Fibroblast of skin of left quadriceps (primary cell): ENCODE measurements at regions not wholly inside any gene's neighbourhood (a gene's known extent, or its start where the extent isn't known, plus 50 kb on each side); places are given as distances from the start of the nearest gene placed in this dataset.
A peak's percentile ranks its signal among the peaks of the same experiment; 100 is the strongest.

Experiments used
- DNase-seq, 2 experiments: peaks; one replicate each; pipeline ENCODE4 v3.0.0-alpha.2; 2013; ENCODE audit warnings: low read depth in 2 of 2

DNA sequence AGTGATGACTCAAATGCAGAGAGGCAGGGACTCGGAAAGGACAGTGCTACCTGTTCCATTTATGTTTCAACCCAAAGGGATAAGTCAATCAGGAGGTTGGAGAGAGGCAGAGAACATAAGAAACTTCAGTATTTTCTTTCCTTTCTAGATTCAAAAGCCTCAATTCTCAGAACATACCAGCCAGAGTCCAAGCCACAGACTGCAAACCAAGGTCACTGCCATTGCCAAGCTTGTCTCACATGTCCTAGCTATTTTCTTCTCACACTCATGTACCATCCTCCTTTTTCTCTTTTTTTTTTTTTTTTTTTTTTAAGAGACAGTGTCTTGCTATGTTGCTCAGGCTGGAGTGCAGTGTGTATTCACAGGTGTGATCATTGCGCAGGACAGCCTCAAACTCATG, 111.7 kb upstream of the AKIP1 start:
- DNase-seq: no peak

DNA sequence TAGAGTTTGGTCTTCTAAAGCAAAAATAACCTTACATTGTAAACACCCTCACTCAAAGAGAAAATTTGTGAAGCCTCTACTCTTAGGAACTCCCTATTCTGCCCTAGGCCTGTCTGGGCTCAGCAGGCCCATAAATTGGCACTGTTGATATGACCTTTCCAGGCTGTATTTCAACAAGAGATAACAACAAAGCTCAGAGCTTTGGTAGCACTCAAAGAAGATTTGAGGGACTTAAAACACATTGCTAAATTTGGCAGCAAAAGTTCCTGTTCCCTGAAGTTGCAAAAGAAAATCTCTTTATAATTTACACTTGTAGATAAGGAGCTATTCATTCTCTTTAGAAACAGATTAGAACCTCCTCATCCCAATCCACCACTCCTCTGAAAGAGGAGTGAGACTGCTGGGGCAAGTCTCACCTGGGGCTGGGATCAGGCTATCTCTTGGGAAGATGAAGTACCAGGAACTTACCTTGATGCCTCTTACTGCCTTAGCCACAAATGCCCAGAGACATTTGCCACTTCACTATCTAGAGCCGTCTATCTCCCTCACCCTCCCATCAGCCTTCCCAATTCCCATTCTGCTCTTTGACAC, 110.4 kb upstream of the AKIP1 start:
- no peak for DNase-seq

DNA sequence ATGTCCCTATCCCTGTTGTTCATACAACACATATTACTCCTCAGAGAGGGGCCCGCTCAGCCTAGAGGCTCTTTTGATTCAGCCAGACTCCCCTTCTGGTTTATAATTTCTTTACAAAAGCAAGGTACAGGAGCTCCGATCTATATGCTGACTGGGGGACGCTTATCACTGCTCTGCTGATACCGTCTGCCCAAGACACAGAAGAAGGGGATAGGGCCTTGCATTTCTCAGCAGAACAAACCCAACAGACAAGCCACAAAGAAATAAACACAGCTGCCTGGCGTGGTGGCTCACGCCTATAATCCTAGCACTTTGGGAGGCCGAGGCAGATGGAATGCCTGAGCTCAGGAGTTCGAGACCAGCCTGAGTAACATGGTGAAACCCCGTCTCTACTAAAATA, 109.9 kb upstream of the AKIP1 start:
- DNase-seq: no peak

DNA sequence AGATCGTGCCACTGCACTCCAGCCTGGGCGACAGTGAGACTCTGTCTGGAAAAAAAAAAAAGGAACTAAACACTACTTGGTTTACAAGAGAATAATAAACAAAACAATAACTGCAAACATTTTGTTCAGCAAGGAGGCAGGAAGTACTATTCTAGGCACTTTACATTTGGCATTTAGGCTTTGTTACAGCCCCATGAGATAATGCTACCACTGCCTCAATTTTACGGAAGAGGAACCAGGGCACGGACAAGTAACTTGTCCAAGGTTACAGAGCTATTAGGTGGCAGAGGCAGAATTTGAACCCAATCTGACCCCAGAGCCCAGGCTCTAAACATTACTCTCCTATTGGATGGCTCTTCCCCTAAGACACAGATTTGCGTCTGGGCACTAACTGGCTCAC, 108.7 kb upstream of the AKIP1 start:
- no peak for DNase-seq

DNA sequence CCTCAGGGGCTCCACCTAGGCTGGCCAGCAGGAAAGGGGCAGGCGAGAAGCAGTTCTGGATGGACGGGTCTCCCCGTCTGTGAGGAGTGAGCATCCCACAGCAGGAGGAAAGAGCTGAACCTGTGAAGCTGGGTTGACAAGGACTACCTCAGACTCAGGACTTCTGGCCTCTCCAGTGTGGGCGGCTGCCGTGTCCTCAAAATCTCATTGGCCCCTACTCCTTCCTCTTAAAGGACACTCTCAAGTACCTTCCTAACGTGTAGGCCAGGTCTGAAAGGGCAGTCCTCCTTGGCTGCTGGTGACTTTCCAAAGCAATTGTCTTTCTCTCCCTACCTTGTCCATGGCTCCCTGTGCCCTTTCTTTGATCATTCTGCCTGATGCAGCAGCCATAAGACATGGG, 107.0 kb upstream of the AKIP1 start:
- DNase-seq: no peak

DNA sequence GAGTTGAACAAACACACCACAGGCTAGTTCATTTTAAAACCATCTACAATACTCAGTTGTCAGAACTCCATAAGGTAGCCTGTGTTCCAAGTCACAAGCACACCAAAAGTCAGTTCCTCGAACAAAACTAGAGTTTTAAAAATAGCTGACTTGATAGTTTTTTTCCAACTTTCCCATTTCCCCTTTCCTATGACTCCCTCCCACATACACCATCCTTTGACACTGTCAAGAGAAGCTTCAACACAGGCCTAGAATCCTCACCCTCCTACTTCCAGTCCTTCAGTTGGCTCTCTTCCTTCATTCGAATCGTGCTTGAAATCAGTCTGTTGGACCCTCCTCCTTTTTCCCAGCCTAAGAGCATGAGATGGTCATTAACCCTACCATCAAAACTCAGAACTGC, 105.7 kb upstream of the AKIP1 start:
- DNase-seq: no peak

DNA sequence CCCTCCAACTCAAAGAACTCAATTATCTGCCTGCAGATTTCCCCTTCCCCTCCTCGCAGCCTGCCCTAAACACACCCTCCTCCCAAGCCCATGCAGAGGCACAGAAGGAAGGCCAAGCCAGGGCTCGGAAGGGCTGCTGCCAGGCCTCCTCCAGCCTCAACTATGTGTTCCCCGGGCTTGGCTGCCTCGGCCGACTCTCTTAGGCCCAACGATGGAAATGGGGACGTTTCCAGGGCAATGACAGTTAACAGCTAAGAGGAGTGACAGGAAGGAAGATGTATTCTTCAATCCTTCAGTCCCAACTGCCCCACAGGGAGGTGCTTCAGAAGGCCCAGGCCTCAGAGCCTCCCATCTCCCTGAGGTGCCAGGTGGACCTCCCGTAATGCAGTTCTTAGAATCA, 104.0 kb upstream of the AKIP1 start:
- no peak for DNase-seq

DNA sequence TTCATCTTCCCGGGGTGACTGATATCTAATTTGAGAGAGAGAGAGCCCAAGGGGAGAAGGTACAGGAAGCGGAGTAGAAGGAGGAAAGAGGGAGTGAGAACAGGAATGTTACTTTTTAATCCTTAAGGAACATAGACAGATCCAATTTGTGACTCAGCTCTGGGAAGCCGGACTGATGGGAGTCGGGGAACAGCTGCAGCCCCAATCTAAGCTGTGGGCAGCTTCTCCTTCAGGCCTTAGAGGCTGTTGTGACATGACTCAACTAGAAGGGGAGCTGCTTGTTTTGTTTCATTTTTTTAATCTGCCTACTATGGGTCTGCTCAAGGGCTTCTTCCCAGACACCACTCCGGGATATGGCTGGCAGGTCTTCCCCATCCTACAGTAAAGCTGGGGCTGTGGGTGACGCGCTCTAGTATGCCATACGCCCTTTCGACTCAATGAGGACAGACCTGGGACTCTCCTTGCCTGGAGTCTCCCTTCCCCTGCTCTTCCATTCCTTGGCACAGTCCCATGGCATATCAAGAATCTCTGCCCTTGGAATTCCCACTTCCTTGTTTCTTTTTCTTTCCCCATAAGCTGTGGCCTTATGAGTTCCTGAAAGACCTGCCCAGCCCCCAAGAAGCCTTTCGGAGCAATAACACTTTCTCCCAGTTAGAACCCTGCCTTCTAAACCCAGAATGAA, 103.3 kb upstream of the AKIP1 start:
- DNase-seq: peak; percentile 14 to 60

DNA sequence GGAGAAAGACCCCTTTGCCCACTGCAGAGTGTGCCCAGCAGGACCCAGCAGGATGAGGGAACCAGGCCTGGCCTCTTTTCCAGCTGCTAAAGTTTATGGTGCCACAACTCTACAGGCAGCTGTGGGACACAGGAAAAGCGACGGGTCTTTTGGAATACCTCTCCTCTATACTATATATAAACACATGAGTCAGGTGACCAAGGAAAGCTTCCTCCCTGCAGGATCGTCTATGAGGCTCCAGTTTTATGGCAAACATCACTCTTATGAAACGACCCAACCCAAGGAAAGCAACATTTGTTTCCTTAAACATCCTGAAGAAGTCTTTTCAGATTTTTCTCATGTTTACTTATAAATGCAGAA, 102.8 kb upstream of the AKIP1 start:
- DNase-seq: no peak

DNA sequence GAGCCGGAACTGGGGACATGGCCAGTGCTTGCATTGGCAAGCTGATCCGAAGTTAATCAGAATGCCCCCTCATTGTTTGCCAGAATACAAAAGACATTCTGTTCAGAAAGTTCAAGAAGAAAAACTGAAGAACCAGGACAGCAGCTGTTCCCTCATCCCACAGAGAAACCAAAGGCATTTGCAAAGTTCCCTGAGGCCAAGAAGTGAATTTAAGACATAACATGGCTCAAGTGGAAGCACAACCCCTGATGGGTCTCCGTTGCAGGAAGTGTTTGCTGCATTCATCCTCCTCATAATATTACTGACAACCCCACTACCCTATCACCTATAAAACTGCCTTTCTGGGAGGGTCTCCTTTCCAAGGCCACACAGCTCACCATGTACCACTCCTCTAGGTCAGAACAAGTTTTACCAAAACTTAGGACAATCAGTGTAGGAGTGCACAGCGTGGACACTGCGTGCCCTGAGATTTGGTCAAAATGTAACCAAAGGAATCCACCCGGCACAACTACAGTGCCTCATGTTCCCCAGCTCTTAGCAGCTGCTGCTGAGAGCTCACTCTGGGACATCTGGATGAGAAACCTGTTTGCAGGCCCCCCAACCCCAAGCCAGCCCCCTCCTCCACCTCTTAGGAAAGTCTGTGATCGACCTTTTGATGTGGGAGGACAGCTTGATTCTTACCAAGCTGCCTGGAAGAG, 101.6 kb upstream of the AKIP1 start:
- no peak for DNase-seq

DNA sequence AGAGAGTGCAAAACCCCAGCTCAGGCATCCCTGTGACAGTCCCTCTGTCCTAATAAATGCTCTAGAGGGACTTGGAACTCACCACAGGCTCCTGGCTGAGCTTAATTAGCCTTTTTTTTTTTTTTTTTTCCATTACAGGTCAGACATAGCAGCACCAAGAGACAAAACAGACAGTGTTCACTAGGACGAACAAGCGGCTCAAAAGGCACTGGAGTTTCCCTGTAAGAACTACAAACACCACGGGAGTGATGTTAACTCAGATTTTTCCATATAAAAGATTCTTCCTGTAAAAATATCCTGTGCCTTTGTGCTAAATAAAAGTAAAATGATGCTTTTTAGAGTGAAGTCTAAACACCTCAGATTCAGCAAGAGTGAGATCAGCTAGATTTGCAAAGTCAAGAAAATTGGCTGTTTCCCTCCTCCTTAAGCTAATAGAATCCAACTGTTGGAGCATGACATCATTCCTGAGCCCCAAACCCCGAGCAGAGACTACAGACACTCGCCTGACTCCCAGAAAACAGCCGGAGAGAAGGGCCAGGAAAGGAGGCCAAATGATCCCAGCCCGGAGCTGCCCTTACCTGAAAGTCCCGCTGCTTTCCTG, 101.0 kb upstream of the AKIP1 start:
- DNase-seq: peak in 1 of 2 experiments; percentile 35

DNA sequence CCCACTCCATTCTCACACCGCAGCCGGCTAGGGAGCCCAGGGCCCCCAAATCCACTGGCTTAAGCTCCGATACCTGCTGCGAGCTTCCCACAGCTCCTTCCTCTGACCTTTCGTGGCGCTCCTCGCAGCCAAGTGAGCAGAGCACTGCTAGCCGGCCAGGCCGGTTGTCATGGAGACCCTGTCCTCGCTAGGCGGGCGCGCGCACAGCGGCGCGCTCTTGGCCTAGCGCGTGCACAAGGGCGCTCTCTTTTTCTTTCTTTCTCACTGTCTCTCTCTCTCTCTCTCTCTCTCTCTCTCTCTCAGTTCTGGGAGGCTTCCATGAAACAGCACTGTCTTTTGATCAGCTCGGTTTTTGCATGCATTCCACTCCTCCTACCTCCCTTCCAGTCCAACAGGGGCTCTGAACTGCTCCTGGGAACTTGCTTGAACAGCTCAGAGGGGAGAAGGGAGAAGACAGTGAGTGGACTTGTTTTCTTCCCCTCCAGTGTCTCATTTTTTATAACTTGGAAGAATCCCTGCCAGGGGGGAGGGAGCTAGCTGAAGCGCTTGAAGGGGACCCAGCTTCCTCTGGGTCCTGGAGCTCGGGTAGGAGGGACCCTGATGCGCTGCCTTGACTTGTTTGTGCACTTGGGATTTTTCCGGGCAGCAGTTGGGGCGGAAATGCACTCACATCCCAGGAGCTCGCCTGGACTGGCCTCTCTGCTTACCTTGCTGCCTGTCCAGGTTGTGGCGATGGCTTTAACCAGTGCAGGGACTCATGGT, 100.3 kb upstream of the AKIP1 start:
- peak; percentile 68 to 72 for DNase-seq

DNA sequence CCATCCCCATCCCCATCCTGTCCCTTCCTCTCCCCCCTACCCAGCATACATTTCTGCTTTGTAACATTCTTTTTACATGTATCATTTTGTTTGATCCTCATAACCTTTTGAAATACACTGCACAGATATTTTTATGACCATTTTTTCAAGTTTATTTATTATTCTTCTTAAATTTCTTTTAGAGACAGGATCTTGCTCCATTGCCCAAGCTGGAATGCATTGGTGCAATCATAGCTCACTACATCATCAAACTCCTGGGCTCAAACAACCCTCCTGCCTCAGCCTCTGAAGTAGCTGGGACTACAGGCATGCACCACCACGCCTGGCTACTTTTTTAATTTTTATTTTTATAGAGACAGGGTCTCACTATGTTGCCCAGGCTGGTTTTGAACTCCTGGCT, 99.4 kb upstream of the AKIP1 start:
- DNase-seq: peak in 1 of 2 experiments; percentile 48

DNA sequence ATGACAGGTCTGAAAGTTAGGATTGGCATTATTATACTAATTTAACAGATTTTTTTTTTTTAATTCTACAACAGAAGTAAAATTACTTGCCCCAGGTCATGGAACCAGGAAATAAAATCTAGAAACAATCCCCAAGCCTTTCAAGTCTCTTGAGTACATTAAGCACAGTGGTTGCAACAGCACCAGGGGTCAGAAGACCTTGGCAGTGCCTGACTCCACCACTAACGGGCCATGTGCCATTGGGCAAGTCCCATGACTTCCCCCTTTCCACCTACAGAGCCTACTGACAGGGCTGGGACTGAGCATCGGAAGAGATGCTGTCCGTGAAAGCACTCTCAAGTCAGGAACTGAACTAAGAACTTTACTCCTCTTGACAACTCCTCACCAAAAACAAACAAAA, 98.6 kb upstream of the AKIP1 start:
- no peak for DNase-seq

DNA sequence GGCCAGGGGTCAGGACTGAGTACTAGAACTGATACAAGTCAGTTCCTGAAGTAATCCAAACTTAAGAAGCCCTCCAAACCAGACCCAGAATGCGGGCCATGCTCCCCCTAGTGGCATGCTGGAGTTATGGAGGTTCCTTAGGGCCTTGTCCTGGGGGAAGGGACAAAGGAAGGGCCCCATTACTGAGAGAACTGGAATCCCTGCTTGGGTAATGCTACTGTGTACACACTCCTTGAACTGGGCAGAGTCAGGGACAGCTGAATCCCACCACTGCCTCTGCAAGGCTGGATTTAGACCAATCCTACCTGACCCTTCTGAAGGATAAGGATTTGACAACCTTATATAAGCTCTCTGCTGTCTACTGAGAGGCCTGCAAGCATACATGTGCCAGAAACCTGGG, 97.3 kb upstream of the AKIP1 start:
- DNase-seq: peak; percentile 73 to 78

DNA sequence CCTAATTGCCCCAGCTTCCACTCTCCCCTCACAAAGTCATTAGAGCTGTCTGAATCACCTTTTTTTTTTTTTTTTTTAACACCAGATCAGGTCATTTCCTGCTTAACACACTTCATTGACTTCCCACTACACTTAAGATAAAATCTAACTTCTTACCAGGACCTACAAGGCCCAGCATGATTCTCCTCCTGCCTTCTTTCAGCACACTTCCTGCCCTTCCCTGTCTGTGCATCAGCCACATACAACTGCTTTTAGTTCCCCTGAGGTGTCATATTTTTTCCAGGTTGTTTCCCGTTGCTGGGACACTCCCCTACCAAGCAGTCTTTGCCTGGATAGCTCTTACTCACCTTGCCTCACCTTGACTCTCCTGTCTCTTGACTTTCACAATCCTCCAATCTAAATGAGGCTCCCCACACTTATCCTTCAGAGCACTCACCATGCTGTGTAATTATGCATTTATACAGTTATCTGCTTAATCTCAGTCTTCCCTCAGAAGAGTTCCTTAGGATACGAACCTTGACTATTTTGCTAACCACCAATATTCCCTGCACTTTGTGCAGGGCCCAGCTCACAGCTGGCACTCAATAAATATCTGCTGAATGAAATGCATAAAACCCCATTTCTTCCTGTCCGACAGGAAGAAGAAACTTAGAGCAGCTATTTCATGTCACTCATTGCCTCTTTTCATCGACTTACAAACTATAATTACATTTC, 96.6 kb upstream of the AKIP1 start:
- DNase-seq: no peak

DNA sequence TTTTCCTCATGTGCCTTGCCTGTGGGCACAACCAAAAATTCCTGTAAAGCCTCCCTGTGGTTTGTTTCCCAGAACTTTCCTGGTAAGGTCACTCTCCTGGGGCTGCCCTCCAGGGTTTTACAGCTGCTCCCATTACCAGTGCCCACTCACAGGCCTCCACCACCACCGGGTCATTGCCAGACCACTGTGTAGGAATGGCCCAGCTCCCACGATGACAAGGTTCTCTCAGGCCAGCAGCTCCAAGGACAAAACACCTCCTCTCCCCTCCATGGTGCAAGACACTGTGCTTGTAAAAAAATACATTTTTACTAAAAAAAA, 96.1 kb upstream of the AKIP1 start:
- no peak for DNase-seq

DNA sequence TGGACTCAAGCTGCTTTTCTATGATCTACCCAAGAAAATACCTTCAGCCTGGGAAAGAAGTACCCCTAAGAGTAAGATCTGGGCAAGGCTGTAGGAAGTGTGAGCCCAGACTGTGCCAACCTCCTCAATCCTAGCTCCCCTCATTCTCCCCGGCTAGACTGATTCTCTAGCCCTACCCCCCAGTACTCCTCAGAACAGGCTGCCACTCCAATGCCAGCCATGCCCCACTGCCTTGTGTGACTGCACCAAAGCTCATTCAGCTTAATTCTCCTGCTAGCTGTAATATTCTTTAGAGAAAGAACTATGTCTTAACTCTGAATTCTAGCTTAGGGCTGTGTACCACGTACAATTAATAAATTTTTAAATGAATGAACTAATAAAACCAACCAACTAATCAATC, 92.6 kb upstream of the AKIP1 start:
- no peak for DNase-seq

DNA sequence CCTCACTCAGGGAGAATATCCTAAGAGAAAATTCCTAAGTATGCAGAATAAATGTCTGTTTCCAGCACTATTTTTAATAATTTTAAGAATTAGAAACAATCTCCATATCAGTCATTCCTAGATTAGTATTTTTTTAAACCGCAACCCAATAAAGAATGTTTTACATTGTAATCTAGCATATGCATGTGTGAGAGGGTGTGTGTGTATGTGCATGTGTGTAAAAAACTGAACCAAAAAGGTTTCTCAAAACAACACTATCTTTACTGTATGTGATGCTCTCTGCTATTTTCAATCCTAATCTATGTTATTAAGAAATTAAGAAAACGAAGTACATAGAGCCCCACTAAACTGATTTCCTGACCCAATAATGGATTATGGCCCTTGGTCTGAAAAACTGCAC, 90.6 kb upstream of the AKIP1 start:
- no peak for DNase-seq

DNA sequence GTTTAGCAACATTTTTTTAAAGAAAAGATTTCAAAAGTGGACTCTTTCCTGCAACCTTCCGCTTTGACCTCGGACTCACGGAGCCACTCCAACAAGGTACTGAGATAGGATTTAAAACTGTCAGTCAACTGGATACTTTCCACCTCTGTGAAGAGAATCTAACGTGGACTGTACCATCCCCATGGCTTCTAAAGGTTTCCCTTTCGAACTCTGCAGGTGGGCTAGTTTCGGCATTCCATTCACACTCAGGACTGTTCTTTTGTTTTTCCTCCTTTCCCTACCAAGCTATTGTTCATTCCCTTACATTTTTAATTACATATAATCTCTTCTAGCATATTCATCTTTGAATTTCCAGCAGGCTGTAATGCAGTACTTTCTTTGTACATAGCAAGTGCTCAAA, 88.5 kb upstream of the AKIP1 start:
- DNase-seq: no peak

DNA sequence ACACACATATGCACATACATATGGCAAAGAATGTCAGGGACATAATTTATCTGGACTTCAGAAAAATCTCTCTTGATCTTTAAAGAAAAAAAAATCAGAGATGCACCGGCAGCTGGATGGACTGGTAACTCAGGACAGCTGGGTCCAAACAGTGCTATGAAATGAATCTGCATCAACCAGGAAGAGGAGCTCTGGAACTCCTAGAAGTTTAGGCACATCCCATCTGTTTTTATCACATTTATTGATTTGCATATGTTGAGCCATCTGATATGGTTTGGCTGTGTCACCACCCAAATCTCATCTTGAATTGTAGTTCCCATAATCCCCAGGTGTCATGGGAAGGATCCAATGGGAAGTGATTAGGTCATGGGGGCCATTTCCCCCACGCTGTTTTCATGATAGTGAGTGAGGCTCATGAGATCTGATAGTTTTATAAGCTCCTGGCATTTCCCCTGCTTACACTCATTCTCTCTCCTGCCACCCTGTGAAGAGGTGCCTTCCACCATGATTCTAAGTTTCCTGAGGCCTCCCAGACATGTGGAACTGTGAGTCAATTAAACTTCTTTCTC, 87.7 kb upstream of the AKIP1 start:
- DNase-seq: no peak
